Astrocyte (in vitro differentiated cells and primary cell): ENCODE measurements at regions not wholly inside any gene's neighbourhood (a gene's known extent, or its start where the extent isn't known, plus 50 kb on each side); places are given as distances from the start of the nearest gene placed in this dataset. TPM values are rescaled to one million over a fixed set of nuclear protein-coding genes. Genes with fewer than 3 reads are reported as not detected.
"Not testable (repeated sequence)": the region's sequence is repeated elsewhere in the genome, so short reads cannot be mapped to it uniquely, and the experiment has no call there.

ENCODE experiments used
- DNase-seq: peaks from one replicate; pipeline ENCODE4 v3.0.0-alpha.2; 2010; ENCODE audit warnings: low read depth
- FAIRE-seq: peaks from 2 replicates; lab custom pipeline; 2011; peaks lifted over from hg19 to GRCh38; lab: Jason Lieb, UNC
- H2AFZ ChIP-seq: 2 replicates; pipeline ENCODE4 v1.6.0; 2012; ENCODE audit warnings: low read depth, low read length, inconsistent platforms
- H3K27ac ChIP-seq: 2 replicates; pipeline ENCODE4 v1.5.1; 2011; ENCODE audit warnings: low read depth, low read length, inconsistent platforms
- H3K27me3 ChIP-seq: 2 replicates; pipeline ENCODE4 v1.6.0; 2011; ENCODE audit warnings: low read length, inconsistent platforms; ENCODE audit not compliant: insufficient read depth
- H3K36me3 ChIP-seq: 2 replicates; pipeline ENCODE4 v1.5.1; 2011; ENCODE audit warnings: low read length, inconsistent platforms; ENCODE audit not compliant: insufficient read depth
- H3K4me1 ChIP-seq: 2 replicates; pipeline ENCODE4 v1.5.1; 2011; ENCODE audit warnings: low read length, inconsistent platforms; ENCODE audit not compliant: insufficient read depth
- H3K4me2 ChIP-seq: 2 replicates; pipeline ENCODE4 v1.6.0; 2012; ENCODE audit warnings: low read length, inconsistent platforms
- H3K4me3 ChIP-seq: 2 replicates; pipeline ENCODE4 v1.5.1; 2011; ENCODE audit warnings: low read depth, mild to moderate bottlenecking, low read length, inconsistent platforms; ENCODE audit not compliant: insufficient read depth
- H3K79me2 ChIP-seq: 2 replicates; pipeline ENCODE4 v1.6.0; 2012; ENCODE audit warnings: mild to moderate bottlenecking, low read length, inconsistent platforms; ENCODE audit not compliant: insufficient read depth
- H3K9ac ChIP-seq: 2 replicates; pipeline ENCODE4 v1.6.0; 2012; ENCODE audit warnings: mild to moderate bottlenecking, low read length, inconsistent platforms
- H3K9me3 ChIP-seq: 2 replicates; pipeline ENCODE4 v1.5.1; 2012; ENCODE audit warnings: low read depth, mild to moderate bottlenecking, low read length, inconsistent platforms; ENCODE audit not compliant: insufficient read depth
- H4K20me1 ChIP-seq: 2 replicates; pipeline ENCODE4 v1.6.0; 2012; ENCODE audit warnings: low read length, inconsistent platforms; ENCODE audit not compliant: insufficient read depth
- H3K27ac Mint-ChIP-seq: one replicate; pipeline ENCODE4 v1.8.0; 2021; ENCODE audit warnings: mild to moderate bottlenecking, mixed read lengths; ENCODE audit not compliant: unreplicated experiment
- H3K27me3 Mint-ChIP-seq: one replicate; pipeline ENCODE4 v1.8.0; 2021; ENCODE audit warnings: low read depth, mixed read lengths; ENCODE audit not compliant: unreplicated experiment
- H3K36me3 Mint-ChIP-seq: one replicate; pipeline ENCODE4 v1.8.0; 2021; ENCODE audit warnings: low read depth, mixed read lengths; ENCODE audit not compliant: unreplicated experiment
- H3K4me1 Mint-ChIP-seq: one replicate; pipeline ENCODE4 v1.8.0; 2021; ENCODE audit warnings: low read depth, mixed read lengths; ENCODE audit not compliant: unreplicated experiment
- H3K4me3 Mint-ChIP-seq: one replicate; pipeline ENCODE4 v1.8.0; 2021; ENCODE audit warnings: mild to moderate bottlenecking, moderate library complexity, mixed read lengths; ENCODE audit not compliant: unreplicated experiment
- H3K9me3 Mint-ChIP-seq: one replicate; pipeline ENCODE4 v1.8.0; 2021; ENCODE audit warnings: mild to moderate bottlenecking, mixed read lengths; ENCODE audit not compliant: unreplicated experiment
- microRNA-seq: library from miRNA; unstranded; fragments of <30 nt; microRNA quantifications from one replicate; pipeline ENCODE4 v1.2.0, GENCODE V29; 2020

- not testable (repeated sequence) for FAIRE-seq, H4K20me1 ChIP-seq, H3K4me1 ChIP-seq, DNase-seq, H3K4me1 Mint-ChIP-seq, H3K4me3 Mint-ChIP-seq, H3K27me3 ChIP-seq, H3K79me2 ChIP-seq, H3K27ac Mint-ChIP-seq, H3K4me2 ChIP-seq, H3K36me3 ChIP-seq, H3K9me3 ChIP-seq, H3K36me3 Mint-ChIP-seq, H3K27ac ChIP-seq, H2AFZ ChIP-seq, H3K4me3 ChIP-seq, H3K9ac ChIP-seq
- Mint-ChIP-seq H3K27me3 (peaks cover 42% of the 10 kb centered on the region), H3K9me3 (peaks cover 70% of the 10 kb centered on the region)
Measured at GRCh38 chr9:40873753-40874295, 254.7 kb downstream of the FOXD4L6 start.

GRCh38 chr9:40868437-40868836 lies 260.0 kb downstream of the FOXD4L6 start:
- Mint-ChIP-seq H3K27me3 (peaks cover 40% of the 10 kb centered on the region), H3K9me3 (peaks cover 54% of the 10 kb centered on the region)
- not testable (repeated sequence) for H3K27me3 ChIP-seq, H3K9me3 ChIP-seq, H3K27ac Mint-ChIP-seq, H3K36me3 ChIP-seq, H4K20me1 ChIP-seq, H3K4me3 Mint-ChIP-seq, H3K9ac ChIP-seq, H3K4me1 ChIP-seq, H3K36me3 Mint-ChIP-seq, DNase-seq, FAIRE-seq, H3K79me2 ChIP-seq, H3K27ac ChIP-seq, H3K4me3 ChIP-seq, H3K4me1 Mint-ChIP-seq, H2AFZ ChIP-seq, H3K4me2 ChIP-seq

Small RNA genes in the stretch of these regions (microRNA-seq; reads per million reads assigned to microRNA genes)
- not detected for gene MIR1299
